SK-N-SH (cell line): ENCODE measurements at regions not wholly inside any gene's neighbourhood (a gene's known extent, or its start where the extent isn't known, plus 50 kb on each side); places are given as distances from the start of the nearest gene placed in this dataset.

Source experiments
- EP300 ChIP-seq, 2 experiments: IDR thresholded peaks; 2 replicates each; pipeline versions ENCODE4 v1.4.0 to v1.6.1; 2012; ENCODE audit warnings: borderline replicate concordance in 1 of 2, low read depth in 1 of 2, low read length in 1 of 2
- FOXM1 ChIP-seq: IDR thresholded peaks from 2 replicates; pipeline ENCODE4 v1.4.0; 2012; ENCODE audit warnings: low read depth, mild to moderate bottlenecking
- RAD21 ChIP-seq: IDR thresholded peaks from 2 replicates; pipeline ENCODE4 v1.6.1; 2012; ENCODE audit warnings: mild to moderate bottlenecking, low read length
- RCOR1 ChIP-seq: fragments of 150-350 bp; IDR thresholded peaks from 2 replicates; pipeline ENCODE4 v1.6.1; 2017; ENCODE audit warnings: antibody characterized with exemption, low read length
- TF ChIP-seq, protein P1 (sequence below): fragments of 200-600 bp; sonication (generic); IDR thresholded peaks from 2 replicates; pipeline ENCODE4 v1.6.1; 2017; ENCODE audit warnings: antibody characterized with exemption, mild to moderate bottlenecking, moderate library complexity
- TF ChIP-seq, protein P2 (sequence below): IDR thresholded peaks from 2 replicates; pipeline ENCODE4 v1.4.0; 2012; ENCODE audit warnings: low read depth, borderline replicate concordance

- TF ChIP-seq, protein P1, sequence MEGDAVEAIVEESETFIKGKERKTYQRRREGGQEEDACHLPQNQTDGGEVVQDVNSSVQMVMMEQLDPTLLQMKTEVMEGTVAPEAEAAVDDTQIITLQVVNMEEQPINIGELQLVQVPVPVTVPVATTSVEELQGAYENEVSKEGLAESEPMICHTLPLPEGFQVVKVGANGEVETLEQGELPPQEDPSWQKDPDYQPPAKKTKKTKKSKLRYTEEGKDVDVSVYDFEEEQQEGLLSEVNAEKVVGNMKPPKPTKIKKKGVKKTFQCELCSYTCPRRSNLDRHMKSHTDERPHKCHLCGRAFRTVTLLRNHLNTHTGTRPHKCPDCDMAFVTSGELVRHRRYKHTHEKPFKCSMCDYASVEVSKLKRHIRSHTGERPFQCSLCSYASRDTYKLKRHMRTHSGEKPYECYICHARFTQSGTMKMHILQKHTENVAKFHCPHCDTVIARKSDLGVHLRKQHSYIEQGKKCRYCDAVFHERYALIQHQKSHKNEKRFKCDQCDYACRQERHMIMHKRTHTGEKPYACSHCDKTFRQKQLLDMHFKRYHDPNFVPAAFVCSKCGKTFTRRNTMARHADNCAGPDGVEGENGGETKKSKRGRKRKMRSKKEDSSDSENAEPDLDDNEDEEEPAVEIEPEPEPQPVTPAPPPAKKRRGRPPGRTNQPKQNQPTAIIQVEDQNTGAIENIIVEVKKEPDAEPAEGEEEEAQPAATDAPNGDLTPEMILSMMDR, result no peak
- TF ChIP-seq FOXM1 (no peak), RCOR1 (no peak), RAD21 (no peak), EP300 (IDR thresholded peaks at IDR 0.05; ENCODE audit: borderline replicate concordance in 1 of 2, low read depth in 1 of 2, low read length in 1 of 2) (no peak)
- TF ChIP-seq, protein P2, sequence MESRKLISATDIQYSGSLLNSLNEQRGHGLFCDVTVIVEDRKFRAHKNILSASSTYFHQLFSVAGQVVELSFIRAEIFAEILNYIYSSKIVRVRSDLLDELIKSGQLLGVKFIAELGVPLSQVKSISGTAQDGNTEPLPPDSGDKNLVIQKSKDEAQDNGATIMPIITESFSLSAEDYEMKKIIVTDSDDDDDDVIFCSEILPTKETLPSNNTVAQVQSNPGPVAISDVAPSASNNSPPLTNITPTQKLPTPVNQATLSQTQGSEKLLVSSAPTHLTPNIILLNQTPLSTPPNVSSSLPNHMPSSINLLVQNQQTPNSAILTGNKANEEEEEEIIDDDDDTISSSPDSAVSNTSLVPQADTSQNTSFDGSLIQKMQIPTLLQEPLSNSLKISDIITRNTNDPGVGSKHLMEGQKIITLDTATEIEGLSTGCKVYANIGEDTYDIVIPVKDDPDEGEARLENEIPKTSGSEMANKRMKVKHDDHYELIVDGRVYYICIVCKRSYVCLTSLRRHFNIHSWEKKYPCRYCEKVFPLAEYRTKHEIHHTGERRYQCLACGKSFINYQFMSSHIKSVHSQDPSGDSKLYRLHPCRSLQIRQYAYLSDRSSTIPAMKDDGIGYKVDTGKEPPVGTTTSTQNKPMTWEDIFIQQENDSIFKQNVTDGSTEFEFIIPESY, result no peak
Measured at GRCh38 chr15:80317389-80318182, 65.6 kb upstream of the CTXND1 start.
